ENCODE measurements at regions not wholly inside any gene's neighbourhood (a gene's known extent, or its start where the extent isn't known, plus 50 kb on each side); places are given as distances from the start of the nearest gene placed in this dataset.

- no peak for DNase-seq (ENCODE audit: low spot score)
Observed at GRCh38 chr10:57015595-57016318, 654.7 kb upstream of the ZWINT start.

DNA sequence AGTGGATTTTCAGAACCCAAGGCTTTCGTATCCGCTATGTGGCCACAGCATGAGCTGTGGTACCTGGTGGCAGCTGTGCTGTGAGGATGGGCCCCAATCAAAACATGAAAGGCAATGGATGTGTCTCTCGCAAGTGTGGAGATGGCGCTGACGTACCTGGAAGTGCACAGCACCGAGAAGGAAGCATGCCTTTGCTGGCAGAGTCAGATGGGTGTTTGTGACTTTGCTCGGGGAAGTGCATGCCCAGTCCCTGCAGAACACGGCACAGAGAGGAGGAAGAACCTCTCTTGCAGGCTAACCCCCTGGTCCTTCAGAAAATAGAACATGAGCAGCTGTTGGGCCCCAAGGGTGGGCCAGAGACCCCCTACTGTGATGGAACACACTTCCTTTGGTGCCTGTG, 654.1 kb upstream of the ZWINT start:
- DNase-seq (ENCODE audit: low spot score), result no peak

DNA sequence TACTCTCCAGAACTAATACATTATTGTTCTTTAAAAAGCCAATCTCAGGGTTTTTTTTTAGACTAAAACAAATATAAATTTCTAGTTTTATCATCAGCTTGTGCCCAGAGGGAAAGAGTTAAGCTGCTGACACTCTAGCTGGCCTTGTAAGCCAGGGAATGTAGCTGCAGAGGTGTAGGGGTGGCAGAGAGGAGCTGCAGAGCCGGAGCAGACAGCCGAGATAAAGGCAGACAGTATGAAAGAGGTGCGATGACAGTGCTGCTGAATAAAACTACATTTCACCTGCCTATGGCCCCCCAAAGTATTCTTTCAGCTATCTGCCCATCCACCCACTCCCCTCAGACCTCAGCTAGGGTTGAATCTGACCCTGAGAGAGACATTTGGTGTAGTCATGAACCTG, 653.7 kb upstream of the ZWINT start:
- no peak for DNase-seq (ENCODE audit: low spot score)

DNA sequence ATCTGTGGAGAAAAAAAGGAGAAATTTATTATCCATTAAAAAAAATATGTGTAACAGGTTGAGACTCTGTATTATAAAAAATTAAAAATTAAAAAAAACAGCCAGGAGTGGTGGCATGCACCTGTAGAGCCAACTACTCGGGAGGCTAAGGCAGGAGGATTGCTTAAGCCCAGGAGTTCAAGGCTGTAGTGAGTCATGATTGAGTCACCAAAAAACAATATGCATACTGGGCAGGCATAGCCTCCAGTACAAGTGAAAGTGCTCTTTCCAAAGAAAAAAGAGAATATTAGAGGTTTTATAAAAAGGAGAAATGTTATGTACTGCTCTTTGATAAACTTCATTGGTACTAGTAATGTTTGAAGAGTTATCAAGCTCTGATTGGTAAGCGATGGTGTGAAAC, 647.1 kb upstream of the ZWINT start:
- no peak for DNase-seq (ENCODE audit: low spot score)

- DNase-seq (ENCODE audit: low spot score), result no peak
Observed at GRCh38 chr10:56991591-56992069, 630.6 kb upstream of the ZWINT start.

DNA sequence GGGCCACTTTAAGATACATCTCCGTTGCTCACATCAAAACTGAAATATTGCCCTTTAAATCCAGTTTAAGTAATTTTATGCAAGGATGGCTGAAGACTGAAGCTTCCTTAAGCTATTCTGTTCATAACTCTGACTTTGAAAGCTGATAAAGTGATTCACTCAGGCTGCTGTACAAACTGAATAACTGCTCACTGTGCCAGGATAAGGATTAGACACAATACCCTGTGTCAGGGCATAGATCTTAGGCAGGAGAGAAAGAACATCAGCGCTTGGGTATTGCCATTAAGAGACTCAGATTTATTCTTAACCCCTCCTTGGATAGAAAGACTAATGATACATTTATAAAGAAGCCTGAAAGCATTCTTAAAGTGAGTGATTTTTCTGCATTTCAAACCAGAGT, 614.5 kb upstream of the ZWINT start:
- DNase-seq (ENCODE audit: low spot score), result no peak

DNA sequence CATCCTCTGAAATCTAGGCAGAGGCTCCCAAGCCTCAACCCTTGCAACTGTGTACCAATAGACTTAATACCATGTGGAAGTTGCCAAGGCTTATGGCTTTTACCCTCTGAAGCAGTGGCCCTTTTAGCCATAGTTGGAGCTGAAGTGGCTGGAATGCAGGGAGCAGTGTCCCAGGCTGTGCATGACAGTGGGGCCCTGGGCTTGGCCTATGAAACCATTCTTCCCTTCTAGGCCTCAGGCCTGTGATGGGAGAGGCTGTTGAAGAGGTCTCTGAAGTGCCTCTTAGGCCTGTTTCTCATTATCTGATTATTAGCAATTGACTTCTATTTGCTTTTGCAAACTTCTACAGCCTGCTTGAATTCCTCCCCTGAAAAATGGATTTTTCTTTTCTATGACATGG, 612.7 kb upstream of the ZWINT start:
- DNase-seq (ENCODE audit: low spot score), result no peak

DNA sequence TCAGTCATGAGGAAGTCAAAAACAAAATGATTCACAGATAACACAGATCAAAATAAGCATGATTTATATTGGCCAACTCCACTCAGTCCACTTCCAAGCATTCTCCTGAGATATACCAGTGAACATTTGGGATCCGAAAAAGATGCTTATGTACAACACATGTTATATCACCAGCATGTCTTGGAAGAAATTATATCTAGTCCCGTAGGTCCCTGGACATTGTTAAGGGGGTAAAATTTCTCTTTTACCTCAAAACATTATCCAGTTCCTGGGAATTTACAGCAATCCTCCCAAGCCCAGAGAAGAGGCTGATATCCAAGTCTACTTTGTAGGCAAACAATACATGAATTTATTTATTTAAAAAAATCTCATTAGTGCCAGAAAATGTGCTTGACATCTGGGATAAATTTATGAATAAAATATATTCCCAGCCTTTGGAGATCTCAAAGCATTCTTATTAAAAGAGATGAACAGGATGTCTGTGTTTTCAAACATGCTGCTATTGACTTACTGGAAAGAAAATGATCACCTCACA, 582.2 kb upstream of the ZWINT start:
- DNase-seq (ENCODE audit: low spot score), result no peak

DNA sequence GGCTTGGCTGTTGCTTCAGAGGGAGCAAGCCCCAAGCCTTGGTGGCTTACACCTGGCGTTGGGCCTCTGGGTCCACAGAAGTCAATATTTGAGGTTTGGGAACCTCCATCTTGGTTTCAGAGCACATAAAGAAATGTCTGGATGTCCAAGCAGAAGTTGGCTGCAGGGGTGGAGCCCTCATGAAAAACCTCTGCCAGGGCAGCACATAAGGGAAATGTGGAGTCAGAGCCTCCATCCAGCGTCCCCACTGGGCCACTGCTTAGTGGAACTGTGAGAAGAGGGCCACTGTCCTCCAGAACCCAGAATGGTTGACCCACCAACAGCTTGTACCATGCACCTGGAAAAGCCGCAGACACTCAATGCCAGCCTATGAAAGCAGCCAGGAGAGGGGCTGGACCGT, 573.5 kb upstream of the ZWINT start:
- no peak for DNase-seq (ENCODE audit: low spot score)

- no peak for DNase-seq (ENCODE audit: low spot score)
Observed at GRCh38 chr10:56928714-56929113, 567.7 kb upstream of the ZWINT start.

DNA sequence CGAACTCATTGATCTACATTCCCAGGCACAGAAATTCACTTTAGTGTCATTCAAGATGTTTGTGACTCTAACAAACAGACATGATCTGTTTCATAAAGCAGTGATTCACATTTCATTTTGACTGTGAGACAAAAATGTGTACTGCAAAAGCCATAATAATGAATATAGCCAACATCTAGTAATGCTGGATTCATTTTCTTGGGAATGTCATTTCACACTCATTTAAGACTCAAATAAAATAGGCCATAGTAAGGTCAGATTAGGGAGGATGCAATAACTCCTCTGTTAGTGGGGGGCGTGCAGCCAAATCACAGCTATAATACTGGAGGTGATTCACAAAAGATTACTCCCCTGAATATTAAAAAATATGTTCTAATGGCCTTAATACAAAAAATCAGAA, 566.6 kb upstream of the ZWINT start:
- no peak for DNase-seq (ENCODE audit: low spot score)

DNA sequence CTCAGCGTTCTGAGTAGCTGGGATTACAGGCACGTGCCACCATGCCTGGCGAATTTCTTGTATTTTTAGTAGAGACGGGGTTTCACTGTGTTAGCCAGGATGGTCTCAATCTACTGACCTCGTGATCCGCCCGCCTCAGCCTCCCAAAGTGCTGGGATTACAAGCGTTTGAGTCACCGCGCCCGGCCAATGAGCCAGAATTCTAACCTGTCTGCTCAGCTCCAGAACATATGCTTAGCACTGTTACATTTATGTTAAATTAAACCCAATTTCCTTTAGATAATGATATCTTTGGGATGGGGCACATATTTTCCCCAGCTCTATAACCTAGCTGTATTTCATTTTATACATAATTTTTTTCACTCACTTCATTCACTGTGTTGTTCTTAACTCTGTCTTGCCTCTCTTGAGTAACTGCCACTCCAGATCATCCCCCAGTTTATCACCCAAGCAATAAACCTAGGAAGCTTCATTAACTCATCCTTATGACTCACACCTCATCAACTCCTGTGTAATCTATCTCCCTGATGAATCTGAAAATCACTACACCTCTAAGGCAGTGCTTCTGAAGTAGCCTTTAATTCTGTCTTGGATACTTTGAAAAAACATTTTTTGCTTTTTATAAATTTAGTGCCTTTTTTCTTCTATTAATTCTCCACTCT, 559.7 kb upstream of the ZWINT start:
- no peak for DNase-seq (ENCODE audit: low spot score)

DNA sequence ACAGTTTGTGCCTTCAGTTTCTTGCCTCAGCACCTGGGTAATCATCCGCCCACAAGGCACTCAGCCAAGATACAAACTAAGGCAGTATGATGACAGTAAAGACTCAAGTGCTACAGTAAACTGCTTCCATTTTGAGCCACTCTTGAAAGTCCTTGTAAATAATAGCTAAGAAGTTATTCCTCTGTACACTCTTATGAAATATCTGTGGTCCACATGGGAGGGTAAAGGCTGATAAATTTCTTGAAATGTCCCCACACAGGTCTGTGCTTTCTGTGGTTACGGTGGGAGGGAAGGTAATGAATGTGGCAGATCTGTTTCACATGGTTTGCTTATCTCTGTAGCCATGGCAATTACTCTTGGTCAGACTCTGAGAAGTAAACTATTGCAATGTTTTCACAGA, 551.0 kb upstream of the ZWINT start:
- DNase-seq (ENCODE audit: low spot score), result no peak

- no peak for DNase-seq (ENCODE audit: low spot score)
Observed at GRCh38 chr10:56905051-56905450, 544.0 kb upstream of the ZWINT start.

DNA sequence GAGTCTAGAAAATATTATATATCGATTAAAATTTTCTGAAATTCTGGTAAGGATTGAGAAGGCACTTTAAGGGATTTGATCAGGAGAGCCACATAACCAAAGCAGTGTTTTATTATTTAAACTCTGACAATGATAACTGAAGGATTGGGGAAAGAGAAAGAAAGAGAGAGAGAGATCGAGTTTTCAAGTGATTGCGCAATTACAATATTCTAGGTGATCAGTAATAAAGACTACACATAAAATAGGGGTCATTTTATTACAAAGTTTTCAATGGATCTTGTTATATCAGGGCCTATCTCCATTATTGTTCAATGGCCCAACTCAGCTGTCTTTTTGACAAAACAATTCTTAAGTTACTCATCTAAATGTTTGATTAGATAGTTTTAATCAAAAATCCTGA, 541.5 kb upstream of the ZWINT start:
- DNase-seq (ENCODE audit: low spot score), result no peak

- DNase-seq (ENCODE audit: low spot score), result no peak
Observed at GRCh38 chr10:56895306-56895705, 534.2 kb upstream of the ZWINT start.

DNA sequence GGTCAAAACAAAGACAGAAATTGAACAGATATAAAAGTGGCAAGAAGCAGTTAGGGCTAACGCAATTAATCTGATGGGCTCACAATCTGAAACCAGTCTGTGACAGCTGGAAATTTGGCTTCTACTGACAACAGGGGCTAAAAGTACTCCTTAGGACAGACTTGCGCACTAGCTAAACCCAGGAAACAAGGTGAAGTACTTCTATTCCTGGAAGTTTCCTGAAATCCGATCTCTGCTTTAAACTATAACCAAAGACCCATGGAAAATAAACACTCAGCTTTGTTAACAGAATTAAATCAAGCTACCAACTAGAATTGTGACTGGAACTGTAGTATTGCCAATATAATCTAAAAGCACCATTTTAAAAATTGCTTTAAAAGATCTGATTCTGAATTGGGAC, 520.2 kb upstream of the ZWINT start:
- DNase-seq (ENCODE audit: low spot score), result no peak

- no peak for DNase-seq (ENCODE audit: low spot score)
Observed at GRCh38 chr10:56880606-56881005, 519.5 kb upstream of the ZWINT start.

DNA sequence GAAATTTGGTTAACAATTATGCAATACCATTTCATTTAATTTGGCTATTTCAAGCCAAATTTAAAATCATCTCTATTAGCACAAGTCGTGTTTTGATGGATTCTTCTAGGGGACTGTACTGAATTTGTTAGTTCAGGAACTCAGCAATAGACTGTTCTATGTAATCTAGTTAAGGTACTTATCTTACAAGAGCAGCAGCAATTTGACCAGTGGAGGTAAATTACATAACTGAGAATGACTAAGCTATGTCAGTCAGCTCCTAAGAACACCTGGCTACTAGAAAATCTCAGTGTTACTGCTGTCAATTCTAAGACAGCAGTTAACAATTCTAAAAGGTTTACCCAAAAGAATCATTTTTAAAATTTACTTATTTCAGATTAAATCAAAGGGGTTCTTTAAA, 513.9 kb upstream of the ZWINT start:
- DNase-seq (ENCODE audit: low spot score), result no peak

- no peak for DNase-seq (ENCODE audit: low spot score)
Observed at GRCh38 chr10:56871160-56871668, 510.2 kb upstream of the ZWINT start.

DNA sequence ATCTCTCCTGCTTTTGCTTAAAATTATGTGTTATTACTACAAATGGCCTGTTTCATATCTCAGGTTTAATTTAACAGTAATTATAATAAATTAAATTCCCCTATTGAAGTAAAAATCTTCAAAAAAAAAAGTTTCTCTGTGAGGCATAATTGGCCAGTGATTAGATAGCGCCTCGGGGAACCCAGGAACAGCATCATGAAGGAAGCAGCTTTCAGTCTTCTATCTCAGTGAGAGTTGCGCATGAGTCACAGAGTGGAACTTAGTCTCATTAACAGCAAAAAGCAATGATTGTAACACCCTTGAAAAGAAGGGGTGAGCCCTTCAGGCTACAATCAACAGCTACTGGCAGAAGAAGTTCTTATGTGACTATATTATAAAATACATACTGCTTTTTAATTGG, 506.2 kb upstream of the ZWINT start:
- no peak for DNase-seq (ENCODE audit: low spot score)

DNA sequence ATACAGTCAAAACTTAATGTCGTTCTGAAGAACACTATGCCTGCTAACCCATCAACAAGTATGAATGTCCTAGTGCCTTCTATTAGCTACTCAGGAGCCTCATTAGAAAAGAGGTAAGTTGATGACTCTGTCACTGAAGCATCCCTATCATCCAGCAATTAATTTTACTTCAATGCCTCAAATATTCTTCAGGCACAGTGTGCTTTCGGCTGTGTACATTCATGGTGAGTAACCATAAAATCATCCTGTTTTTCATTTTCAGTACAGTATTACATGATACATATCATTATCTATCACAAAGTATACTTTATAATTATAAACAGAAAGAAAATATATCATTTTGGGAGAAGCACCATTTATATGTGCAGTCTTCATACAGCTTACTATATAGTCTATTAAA, 495.5 kb upstream of the ZWINT start:
- DNase-seq (ENCODE audit: low spot score), result no peak

DNA sequence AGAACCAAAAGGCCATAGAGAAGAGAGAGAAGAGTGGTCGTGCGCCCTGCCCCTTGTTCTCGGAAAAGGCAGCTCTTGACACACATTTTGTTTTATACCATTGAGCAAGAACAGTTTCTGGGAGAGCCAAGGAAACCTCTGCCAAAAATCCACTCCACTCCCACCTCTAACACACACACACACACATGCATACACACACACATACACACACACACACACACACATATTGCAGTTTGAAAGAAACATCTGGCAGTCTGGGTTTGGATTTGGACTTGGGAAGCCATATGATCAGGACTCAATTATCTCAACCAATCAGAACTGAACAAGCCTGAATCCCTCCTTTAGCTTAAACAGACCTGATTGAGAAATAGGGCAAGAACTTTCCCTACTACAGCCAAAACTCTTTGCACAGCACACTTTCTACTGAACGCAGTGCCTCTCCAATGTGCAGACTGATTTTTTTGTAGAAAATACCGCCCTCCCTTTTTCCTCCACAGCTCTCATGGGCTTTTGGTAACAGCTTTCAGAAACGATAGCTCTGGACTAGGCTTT, 484.0 kb upstream of the ZWINT start:
- DNase-seq (ENCODE audit: low spot score), result no peak
